ENCODE measurements at regions not wholly inside any gene's neighbourhood (a gene's known extent, or its start where the extent isn't known, plus 50 kb on each side); places are given as distances from the start of the nearest gene placed in this dataset.

- no peak overlapping the region for H3K9ac ChIP-seq (ENCODE audit: insufficient read depth in 1 of 2, low read depth in 2 of 2, low read length in 2 of 2)
- FAIRE-seq: no peak
- intact Hi-C loops (cut with micrococcal nuclease): no loop called here
- H3K4me1 ChIP-seq (replicated peaks in 1 of 2; ENCODE audit: control insufficient read depth in 2 of 2, insufficient read depth in 2 of 2, low read length in 2 of 2): peaks cover 18 to 43% of the 10 kb centered on the region in 2 experiments
- no peak overlapping the region for H3K27ac ChIP-seq (ENCODE audit: extremely low read depth, low read depth, low read length)
- CTCF ChIA-PET (ENCODE audit: low intra/inter-chr PET ratio): no interaction called here
- H3K27me3 ChIP-seq (ENCODE audit: control insufficient read depth in 2 of 2, insufficient read depth in 2 of 2, low read length in 2 of 2): no peaks in the 10 kb centered on the region
- no peak for DNase-seq (ENCODE audit: extremely low read depth in 1 of 4, low spot score in 3 of 4)
- in situ Hi-C loops (cut with MboI): no loop called here
- H4K20me1 ChIP-seq (replicated peaks; ENCODE audit: control insufficient read depth, insufficient read depth, low read length): no peaks in the 10 kb centered on the region
- no TSS peak for BruUV-seq (replicated peaks)
- no peaks in the 10 kb centered on the region for H3K9me3 ChIP-seq (replicated peaks; ENCODE audit: control insufficient read depth, insufficient read depth, low read depth, low read length)
- H2AFZ ChIP-seq (ENCODE audit: low read depth, low read length): no peak overlapping the region
- WGBS (ENCODE audit: insufficient coverage, low coverage, missing lambda C conversion rate): 52% methylated on average over 3 of the region's 3 CpGs
- no peak overlapping the region for H3K4me2 ChIP-seq (ENCODE audit: insufficient read depth, low read length)
- POLR2A ChIA-PET: no interaction called here
- ATAC-seq: no peak
- H3K79me2 ChIP-seq (ENCODE audit: control insufficient read depth, insufficient read depth, low read length): no peaks in the 10 kb centered on the region
- H3K36me3 ChIP-seq (ENCODE audit: control insufficient read depth, insufficient read depth, low read length): no peaks in the 10 kb centered on the region
- no peak overlapping the region for H3K4me3 ChIP-seq
- no peaks in the 10 kb centered on the region for H3K9me1 ChIP-seq (ENCODE audit: control insufficient read depth, insufficient read depth, low read length)
- TF ChIP-seq BMI1 (IDR thresholded peaks at IDR 0.05; ENCODE audit: low read length) (no peak), MEF2A (IDR thresholded peaks at IDR 0.05; ENCODE audit: control insufficient read depth, low read depth, low read length) (no peak), ZFP91 (CRISPR knock-in tag; IDR thresholded peaks at IDR 0.05) (no peak), ZNF766 (CRISPR knock-in tag; conservative IDR thresholded peaks at IDR 0.05) (no peak), IRF9 (tag; IDR thresholded peaks at IDR 0.05) (no peak), SIRT6 (IDR thresholded peaks at IDR 0.05; ENCODE audit: low read depth, low read length) (no peak), MAFG (tag; conservative IDR thresholded peaks at IDR 0.05) (no peak), PHTF2 (CRISPR knock-in tag; IDR thresholded peaks at IDR 0.05) (no peak), ZNF592 (IDR thresholded peaks at IDR 0.05) (no peak), ZNF224 (CRISPR knock-in tag; IDR thresholded peaks at IDR 0.05) (no peak)
- TF ChIP-seq, protein P1, sequence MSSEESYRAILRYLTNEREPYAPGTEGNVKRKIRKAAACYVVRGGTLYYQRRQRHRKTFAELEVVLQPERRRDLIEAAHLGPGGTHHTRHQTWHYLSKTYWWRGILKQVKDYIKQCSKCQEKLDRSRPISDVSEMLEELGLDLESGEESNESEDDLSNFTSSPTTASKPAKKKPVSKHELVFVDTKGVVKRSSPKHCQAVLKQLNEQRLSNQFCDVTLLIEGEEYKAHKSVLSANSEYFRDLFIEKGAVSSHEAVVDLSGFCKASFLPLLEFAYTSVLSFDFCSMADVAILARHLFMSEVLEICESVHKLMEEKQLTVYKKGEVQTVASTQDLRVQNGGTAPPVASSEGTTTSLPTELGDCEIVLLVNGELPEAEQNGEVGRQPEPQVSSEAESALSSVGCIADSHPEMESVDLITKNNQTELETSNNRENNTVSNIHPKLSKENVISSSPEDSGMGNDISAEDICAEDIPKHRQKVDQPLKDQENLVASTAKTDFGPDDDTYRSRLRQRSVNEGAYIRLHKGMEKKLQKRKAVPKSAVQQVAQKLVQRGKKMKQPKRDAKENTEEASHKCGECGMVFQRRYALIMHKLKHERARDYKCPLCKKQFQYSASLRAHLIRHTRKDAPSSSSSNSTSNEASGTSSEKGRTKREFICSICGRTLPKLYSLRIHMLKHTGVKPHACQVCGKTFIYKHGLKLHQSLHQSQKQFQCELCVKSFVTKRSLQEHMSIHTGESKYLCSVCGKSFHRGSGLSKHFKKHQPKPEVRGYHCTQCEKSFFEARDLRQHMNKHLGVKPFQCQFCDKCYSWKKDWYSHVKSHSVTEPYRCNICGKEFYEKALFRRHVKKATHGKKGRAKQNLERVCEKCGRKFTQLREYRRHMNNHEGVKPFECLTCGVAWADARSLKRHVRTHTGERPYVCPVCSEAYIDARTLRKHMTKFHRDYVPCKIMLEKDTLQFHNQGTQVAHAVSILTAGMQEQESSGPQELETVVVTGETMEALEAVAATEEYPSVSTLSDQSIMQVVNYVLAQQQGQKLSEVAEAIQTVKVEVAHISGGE (CRISPR knock-in tag; IDR thresholded peaks at IDR 0.05): no peak
These were observed 181.7 kb upstream of the TAB2 start for GRCh38 chr6:149135809-149136208.
